Nephron progenitor cell (in vitro differentiated cells): ENCODE measurements at regions not wholly inside any gene's neighbourhood (a gene's known extent, or its start where the extent isn't known, plus 50 kb on each side); places are given as distances from the start of the nearest gene placed in this dataset.

Source experiments
- DNase-seq: peaks from one replicate; pipeline ENCODE4 v3.0.0; 2021
- H3K27ac Mint-ChIP-seq: 2 replicates; pipeline ENCODE4 v1.8.0; 2021; ENCODE audit warnings: mild to moderate bottlenecking, moderate library complexity, mixed read lengths
- H3K27me3 Mint-ChIP-seq: 2 replicates; pipeline ENCODE4 v1.8.0; 2021; ENCODE audit warnings: mild to moderate bottlenecking, low read depth, mixed read lengths; ENCODE audit not compliant: poor library complexity
- H3K36me3 Mint-ChIP-seq: 2 replicates; pipeline ENCODE4 v1.8.0; 2021; ENCODE audit warnings: low read depth, mixed read lengths
- H3K4me1 Mint-ChIP-seq: 2 replicates; pipeline ENCODE4 v1.8.0; 2021; ENCODE audit warnings: mixed read lengths
- H3K4me3 Mint-ChIP-seq: 2 replicates; pipeline ENCODE4 v1.8.0; 2021; ENCODE audit warnings: mild to moderate bottlenecking, moderate library complexity, mixed read lengths
- H3K9me3 Mint-ChIP-seq: 2 replicates; pipeline ENCODE4 v1.8.0; 2021; ENCODE audit warnings: mild to moderate bottlenecking, moderate library complexity, mixed read lengths
- CTCF ChIP-seq: fragments of 200-600 bp; sonication (generic); IDR thresholded peaks from 2 replicates; pipeline ENCODE4 v1.5.0; 2021; ENCODE audit warnings: antibody characterized with exemption

DNA sequence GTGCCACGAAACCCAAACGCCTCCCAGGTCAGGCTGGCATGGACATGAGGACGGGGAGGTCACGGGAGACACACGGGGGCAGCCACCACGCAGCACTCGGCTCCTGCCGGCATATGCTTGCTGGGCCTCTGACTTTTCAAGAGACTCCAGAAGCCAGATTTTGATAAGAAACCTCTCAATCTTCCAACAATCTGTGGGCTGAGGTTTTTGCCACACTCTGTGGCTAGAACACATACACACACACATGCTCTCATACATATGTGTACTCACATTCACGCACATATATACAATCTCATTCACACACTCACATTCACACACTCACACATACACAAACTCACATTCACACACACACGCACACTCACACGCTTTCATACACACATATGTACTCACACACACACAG is 86.7 kb upstream of the LINGO1 start:
- Mint-ChIP-seq H3K9me3 (no peaks in the 10 kb centered on the region), H3K27ac (no peak overlapping the region), H3K36me3 (no peaks in the 10 kb centered on the region), H3K27me3 (peaks cover 17% of the 10 kb centered on the region), H3K4me1 (peaks cover 45% of the 10 kb centered on the region), H3K4me3 (no peak overlapping the region)
- TF ChIP-seq CTCF: no peak
- no peak for DNase-seq

GRCh38 chr15:77717333-77717990 is 84.8 kb upstream of the LINGO1 start:
- peaks cover 22% of the 10 kb centered on the region for H3K27me3 Mint-ChIP-seq

DNA sequence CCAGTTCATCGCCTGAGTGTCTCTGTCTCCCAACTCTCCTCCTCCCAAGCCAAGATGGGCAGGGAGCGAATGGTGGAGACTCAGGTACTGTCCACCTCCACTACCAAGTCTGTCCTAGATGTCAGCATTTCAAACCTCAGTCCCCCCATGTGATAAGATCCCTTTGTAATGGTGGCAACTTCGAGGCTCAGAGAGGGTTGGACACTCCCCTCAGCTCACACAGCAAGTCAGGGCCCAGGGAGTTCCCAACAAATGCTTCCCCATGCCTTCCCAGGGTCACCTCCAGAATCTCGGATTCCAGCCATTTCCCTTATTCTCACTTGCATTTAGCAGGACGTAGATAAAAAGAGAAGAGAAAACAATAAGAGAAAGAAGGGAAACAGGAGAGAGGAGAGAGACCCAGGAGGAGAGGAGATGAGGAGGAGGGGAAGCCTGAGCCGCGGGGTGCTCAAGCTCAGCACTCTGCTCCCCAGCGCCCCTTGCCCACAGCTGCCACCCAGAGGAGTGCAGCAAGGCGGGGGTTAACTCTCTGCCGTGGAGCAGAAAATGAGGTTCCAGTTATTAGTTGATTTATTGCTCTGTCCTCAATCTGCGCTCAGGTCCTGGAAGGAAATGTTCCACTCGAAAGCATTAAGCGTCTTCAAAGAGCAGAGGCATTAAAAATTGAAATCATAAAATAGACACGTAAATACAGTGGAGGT is 84.1 kb upstream of the LINGO1 start:
- TF ChIP-seq CTCF: no peak
- peaks cover 27% of the 10 kb centered on the region for H3K27me3 Mint-ChIP-seq
- peaks cover 59% of the 10 kb centered on the region for H3K4me1 Mint-ChIP-seq
- H3K36me3 Mint-ChIP-seq: no peaks in the 10 kb centered on the region
- no peak for DNase-seq
- H3K4me3 Mint-ChIP-seq: no peak overlapping the region
- peak overlapping the region; percentile 50 for H3K27ac Mint-ChIP-seq
- H3K9me3 Mint-ChIP-seq: no peaks in the 10 kb centered on the region

More at GRCh38 chr15:77717333-77717990, 84.8 kb upstream of the LINGO1 start:
- H3K9me3 Mint-ChIP-seq: no peaks in the 10 kb centered on the region
- no peak for TF ChIP-seq CTCF
- no peak overlapping the region for H3K4me3 Mint-ChIP-seq
- peaks cover 54% of the 10 kb centered on the region for H3K4me1 Mint-ChIP-seq
- H3K27ac Mint-ChIP-seq: no peak overlapping the region
- no peak for DNase-seq
- H3K36me3 Mint-ChIP-seq: no peaks in the 10 kb centered on the region

- no peaks in the 10 kb centered on the region for H3K9me3 Mint-ChIP-seq
- H3K27ac Mint-ChIP-seq: no peak overlapping the region
These were observed 83.1 kb upstream of the LINGO1 start for GRCh38 chr15:77715860-77716259.

DNA sequence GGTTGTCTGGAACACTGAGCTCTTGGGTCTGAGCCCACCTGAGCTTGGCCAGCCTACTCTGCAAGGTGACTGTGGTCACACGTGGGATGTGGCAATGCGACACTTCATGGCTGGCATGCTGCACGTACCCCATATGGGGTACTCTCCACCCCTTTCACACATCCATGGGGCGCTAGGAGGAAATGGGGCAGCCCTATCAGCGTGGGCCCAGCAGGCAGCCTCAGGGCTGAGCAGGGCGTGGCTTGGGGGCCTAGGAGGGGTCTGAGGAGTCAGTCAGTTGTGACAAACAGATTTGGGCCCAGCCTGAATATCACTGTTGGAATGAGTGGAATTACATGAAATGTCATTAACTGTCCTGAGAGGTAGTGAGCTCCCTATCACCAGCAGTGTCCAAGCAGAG is 82.3 kb upstream of the LINGO1 start:
- Mint-ChIP-seq H3K4me1 (peaks cover 45% of the 10 kb centered on the region), H3K27me3 (peaks cover 28% of the 10 kb centered on the region), H3K9me3 (no peaks in the 10 kb centered on the region), H3K36me3 (no peaks in the 10 kb centered on the region), H3K27ac (no peak overlapping the region), H3K4me3 (no peak overlapping the region)
- no peak for DNase-seq
- no peak for TF ChIP-seq CTCF

More at GRCh38 chr15:77715860-77716259, 83.1 kb upstream of the LINGO1 start:
- no peak for TF ChIP-seq CTCF
- peaks cover 53% of the 10 kb centered on the region for H3K4me1 Mint-ChIP-seq
- DNase-seq: no peak
- H3K4me3 Mint-ChIP-seq: no peak overlapping the region
- no peaks in the 10 kb centered on the region for H3K36me3 Mint-ChIP-seq
- peaks cover 27% of the 10 kb centered on the region for H3K27me3 Mint-ChIP-seq

GRCh38 chr15:77714555-77714954 is 81.8 kb upstream of the LINGO1 start:
- H3K4me3 Mint-ChIP-seq: no peak overlapping the region
- no peak for DNase-seq
- H3K4me1 Mint-ChIP-seq: peaks cover 41% of the 10 kb centered on the region
- no peak for TF ChIP-seq CTCF
- H3K9me3 Mint-ChIP-seq: no peaks in the 10 kb centered on the region
- no peak overlapping the region for H3K27ac Mint-ChIP-seq
- peaks cover 28% of the 10 kb centered on the region for H3K27me3 Mint-ChIP-seq
- H3K36me3 Mint-ChIP-seq: no peaks in the 10 kb centered on the region
